GM21529 (cell line): ENCODE measurements at regions not wholly inside any gene's neighbourhood (a gene's known extent, or its start where the extent isn't known, plus 50 kb on each side); places are given as distances from the start of the nearest gene placed in this dataset.

Experiments used
- ATAC-seq: cut with Tn5 transposase; IDR thresholded peaks from one replicate; pipeline ENCODE4 v1.9.1; 2021; ENCODE audit not compliant: unreplicated experiment

- no peak for ATAC-seq
These were observed 658.3 kb downstream of the TUSC7 start for GRCh38 chr3:117367861-117368260.

- ATAC-seq, result no peak
These were observed 671.1 kb downstream of the TUSC7 start for GRCh38 chr3:117380631-117381030.

- no peak for ATAC-seq
These were observed 683.5 kb downstream of the TUSC7 start for GRCh38 chr3:117393119-117393518.

- ATAC-seq, result no peak
These were observed 688.7 kb downstream of the TUSC7 start for GRCh38 chr3:117398141-117398899.

GRCh38 chr3:117399311-117400078 lies 689.9 kb downstream of the TUSC7 start:
- no peak for ATAC-seq

- no peak for ATAC-seq
These were observed 690.7 kb downstream of the TUSC7 start for GRCh38 chr3:117400303-117400702.

GRCh38 chr3:117404141-117404540 lies 694.6 kb downstream of the TUSC7 start:
- no peak for ATAC-seq

- no peak for ATAC-seq
These were observed 695.2 kb downstream of the TUSC7 start for GRCh38 chr3:117404730-117405129.

GRCh38 chr3:117405359-117405758 lies 695.8 kb downstream of the TUSC7 start:
- no peak for ATAC-seq

- no peak for ATAC-seq
These were observed 697.7 kb downstream of the TUSC7 start for GRCh38 chr3:117407317-117407716.

- ATAC-seq, result no peak
These were observed 699.2 kb downstream of the TUSC7 start for GRCh38 chr3:117408811-117409210.

GRCh38 chr3:117409256-117409655 lies 699.7 kb downstream of the TUSC7 start:
- ATAC-seq, result no peak

GRCh38 chr3:117409701-117410459 lies 700.3 kb downstream of the TUSC7 start:
- no peak for ATAC-seq

GRCh38 chr3:117411971-117412370 lies 702.4 kb downstream of the TUSC7 start:
- no peak for ATAC-seq

- ATAC-seq, result no peak
These were observed 707.8 kb downstream of the TUSC7 start for GRCh38 chr3:117417411-117417810.

- ATAC-seq, result no peak
These were observed 717.5 kb downstream of the TUSC7 start for GRCh38 chr3:117427081-117427480.

- ATAC-seq, result no peak
These were observed 723.8 kb downstream of the TUSC7 start for GRCh38 chr3:117433427-117433826.

GRCh38 chr3:117434661-117435412 lies 725.3 kb downstream of the TUSC7 start:
- ATAC-seq, result no peak

GRCh38 chr3:117435506-117435905 lies 725.9 kb downstream of the TUSC7 start:
- no peak for ATAC-seq

GRCh38 chr3:117439812-117440211 lies 730.2 kb downstream of the TUSC7 start:
- ATAC-seq, result no peak

GRCh38 chr3:117441851-117442250 lies 732.3 kb downstream of the TUSC7 start:
- ATAC-seq, result no peak
